H1 (cell line): ENCODE measurements at regions not wholly inside any gene's neighbourhood (a gene's known extent, or its start where the extent isn't known, plus 50 kb on each side); places are given as distances from the start of the nearest gene placed in this dataset.

Experiments
- JUN ChIP-seq: IDR thresholded peaks from 2 replicates; pipeline ENCODE4 v1.6.1; 2011; ENCODE audit warnings: low read depth, mild to moderate bottlenecking, improper control_type of control experiment, low read length

DNA sequence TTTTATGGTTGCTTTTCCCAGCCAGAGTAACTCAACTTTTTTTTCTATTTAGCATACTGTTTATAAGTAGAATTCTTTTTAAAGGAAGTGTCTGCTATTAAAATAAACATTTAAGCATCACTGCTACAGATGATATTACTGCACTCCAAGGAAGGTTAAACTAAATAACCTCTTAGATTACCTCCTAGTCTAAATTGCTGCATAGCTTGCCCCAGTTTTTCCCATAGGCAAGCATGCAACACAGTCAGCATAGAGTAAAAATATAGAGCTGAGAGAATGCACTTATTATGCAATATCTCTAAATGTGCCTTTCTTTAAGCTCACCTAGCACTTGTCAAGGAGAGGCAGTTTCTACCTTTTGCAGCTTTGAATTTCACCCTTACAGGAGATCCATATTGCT lies 1392.4 kb upstream of the CELF2 start (continued):
- no peak for TF ChIP-seq JUN
- TF ChIP-seq, all 59 proteins: peak for 0
